HG03457 (cell line): ENCODE measurements at regions not wholly inside any gene's neighbourhood (a gene's known extent, or its start where the extent isn't known, plus 50 kb on each side); places are given as distances from the start of the nearest gene placed in this dataset.

Experiments used
- ATAC-seq: cut with Tn5 transposase; IDR thresholded peaks from one replicate; pipeline ENCODE4 v1.9.1; 2021; ENCODE audit warnings: moderate number of reproducible peaks; ENCODE audit not compliant: unreplicated experiment

- ATAC-seq = no peak
These were observed 55.0 kb downstream of the SOX4 start for GRCh38 chr6:21648475-21649050.

DNA sequence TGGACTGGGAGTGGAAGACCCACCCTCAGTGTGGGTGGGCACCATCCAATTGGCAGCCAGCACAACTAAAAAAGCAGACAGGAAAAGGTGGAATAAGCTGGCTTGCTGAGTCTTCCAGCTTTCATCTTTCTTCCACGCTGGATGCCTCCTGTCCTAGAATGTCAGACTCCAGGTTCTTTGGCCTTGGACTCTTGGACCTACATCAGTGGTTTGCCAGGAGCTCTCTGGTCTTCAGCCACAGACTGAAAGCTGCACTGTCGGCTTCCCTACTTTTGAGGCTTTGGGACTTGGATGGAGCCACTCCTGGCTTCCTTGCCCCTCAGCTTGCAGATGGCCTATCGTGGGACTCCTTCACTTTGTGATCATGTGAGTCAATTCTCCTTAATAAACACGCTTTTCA lies 59.8 kb downstream of the SOX4 start:
- ATAC-seq = no peak

DNA sequence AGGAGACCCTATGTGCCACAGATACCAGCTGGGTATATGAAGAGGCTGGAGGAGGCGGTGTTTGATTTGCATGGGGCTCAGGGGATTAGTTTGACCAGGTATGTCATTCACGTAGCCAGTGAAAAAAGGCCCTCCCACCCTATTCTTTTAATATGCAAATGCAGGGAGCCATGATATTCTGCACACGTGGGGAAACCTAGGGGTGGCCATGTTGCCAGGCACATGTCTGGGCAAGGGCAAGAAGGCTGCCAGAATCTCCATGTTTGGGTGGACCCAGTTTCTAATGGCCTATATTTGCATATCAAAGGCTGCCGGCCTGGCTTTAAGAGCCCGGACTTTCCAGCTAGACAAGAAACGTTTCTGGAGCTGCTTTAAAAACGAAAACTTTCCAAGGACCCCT lies 60.4 kb downstream of the SOX4 start:
- no peak for ATAC-seq

- no peak for ATAC-seq
These were observed 60.8 kb downstream of the SOX4 start for GRCh38 chr6:21654361-21654760.

DNA sequence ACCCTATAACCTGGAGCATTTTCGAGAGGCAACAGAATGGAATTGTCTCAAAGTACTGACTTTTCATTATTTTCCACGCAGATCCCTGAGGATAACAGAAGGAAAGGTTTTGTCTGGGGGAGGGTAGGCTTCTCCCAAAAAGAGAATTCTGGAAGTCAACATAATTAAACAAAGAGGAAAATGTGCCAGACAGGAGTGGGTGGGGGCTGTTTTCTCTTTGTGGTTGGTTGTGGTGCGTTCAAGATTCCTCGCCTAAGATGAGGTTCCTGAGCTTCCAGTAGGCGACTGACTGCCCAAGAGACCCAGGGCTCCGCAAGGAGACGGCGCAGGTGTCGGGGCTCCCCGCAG lies 70.4 kb downstream of the SOX4 start:
- no peak for ATAC-seq

GRCh38 chr6:21664314-21665109 lies 71.0 kb downstream of the SOX4 start:
- ATAC-seq = no peak

GRCh38 chr6:21665110-21665391 lies 71.5 kb downstream of the SOX4 start:
- no peak for ATAC-seq

DNA sequence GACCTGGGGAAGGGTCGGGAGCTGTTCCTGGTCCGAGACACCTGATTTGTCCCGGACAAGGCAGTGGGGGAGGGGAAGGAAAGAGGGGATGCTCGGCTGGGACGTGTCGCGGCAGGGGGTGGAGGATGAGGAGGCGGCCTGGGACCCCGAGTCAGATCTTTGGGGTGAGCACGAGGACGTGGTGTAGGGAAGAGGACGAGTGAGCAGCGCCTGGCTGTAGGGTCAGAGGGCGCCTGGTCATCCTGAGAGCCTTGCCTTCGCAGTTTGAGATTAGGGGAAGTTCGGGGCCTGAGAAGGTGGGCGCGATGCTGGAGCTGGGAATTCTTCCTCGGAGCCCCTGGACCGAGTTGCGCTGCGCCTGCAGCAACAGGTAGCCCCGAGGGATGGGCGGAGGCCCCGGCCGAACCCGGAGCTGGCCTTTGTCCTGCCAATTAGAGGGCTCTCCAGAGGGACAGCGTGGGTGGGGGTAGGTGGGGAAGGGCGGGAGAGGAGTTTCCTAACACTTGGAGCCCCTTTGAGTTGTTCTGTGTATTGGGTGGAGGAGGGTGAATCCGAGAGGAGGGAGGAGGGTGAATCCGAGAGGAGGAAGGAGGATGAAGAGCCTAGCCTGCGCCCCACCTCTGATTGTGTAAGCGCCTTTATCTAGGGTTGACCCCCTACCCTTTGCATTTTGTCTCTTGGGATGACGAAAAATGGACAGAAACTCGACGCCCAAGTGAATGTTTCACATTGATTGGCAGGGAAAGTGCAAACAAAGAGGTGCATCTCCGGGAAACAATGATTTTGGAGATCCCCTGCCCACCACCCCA lies 72.0 kb downstream of the SOX4 start:
- ATAC-seq = no peak

DNA sequence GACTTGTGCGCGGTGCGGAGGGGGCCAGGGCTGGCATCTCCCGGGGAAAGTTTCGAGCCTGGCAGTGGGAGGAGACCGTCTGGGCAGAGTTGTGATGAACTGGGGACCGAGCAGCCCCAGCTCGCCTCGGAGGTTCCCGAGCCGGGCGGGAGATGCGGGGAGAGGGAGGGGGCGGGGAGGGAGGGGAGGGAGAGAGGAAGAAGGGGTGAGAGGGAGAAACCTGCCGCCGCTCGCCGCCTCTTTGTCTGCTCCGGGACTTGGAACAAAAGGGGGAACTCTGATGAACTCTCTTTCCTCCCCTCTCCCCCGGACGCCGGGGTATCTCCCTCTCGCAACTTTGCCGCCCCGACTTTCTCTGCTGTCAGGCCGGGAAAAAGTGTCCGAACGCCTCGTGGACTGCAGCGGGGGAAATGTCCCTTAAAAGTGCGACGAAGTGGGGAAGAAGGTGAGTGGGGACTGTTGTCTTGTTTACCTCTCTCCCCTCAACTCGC lies 72.7 kb downstream of the SOX4 start:
- ATAC-seq = no peak

- ATAC-seq = no peak
These were observed 73.5 kb downstream of the SOX4 start for GRCh38 chr6:21666853-21667681.

DNA sequence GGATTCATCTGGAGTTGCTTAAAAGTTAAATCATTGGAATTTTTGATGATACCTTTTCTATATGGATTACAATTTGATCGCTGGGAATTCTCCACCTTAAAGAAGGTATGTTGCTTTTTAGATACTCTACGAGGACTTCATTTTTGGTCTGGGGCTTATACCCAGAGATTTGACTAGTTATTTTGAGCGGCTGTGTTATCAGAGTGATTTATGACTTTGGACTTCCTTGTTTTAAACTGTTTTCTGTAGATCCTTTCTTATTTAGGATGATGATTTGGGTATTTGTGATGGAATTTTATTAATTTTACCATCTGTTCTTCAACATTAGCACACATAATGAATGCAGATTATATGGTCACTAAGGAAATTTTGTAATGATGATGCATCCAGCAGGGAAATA lies 75.2 kb downstream of the SOX4 start:
- ATAC-seq = no peak

GRCh38 chr6:21676769-21677168 lies 83.2 kb downstream of the SOX4 start:
- ATAC-seq = no peak

DNA sequence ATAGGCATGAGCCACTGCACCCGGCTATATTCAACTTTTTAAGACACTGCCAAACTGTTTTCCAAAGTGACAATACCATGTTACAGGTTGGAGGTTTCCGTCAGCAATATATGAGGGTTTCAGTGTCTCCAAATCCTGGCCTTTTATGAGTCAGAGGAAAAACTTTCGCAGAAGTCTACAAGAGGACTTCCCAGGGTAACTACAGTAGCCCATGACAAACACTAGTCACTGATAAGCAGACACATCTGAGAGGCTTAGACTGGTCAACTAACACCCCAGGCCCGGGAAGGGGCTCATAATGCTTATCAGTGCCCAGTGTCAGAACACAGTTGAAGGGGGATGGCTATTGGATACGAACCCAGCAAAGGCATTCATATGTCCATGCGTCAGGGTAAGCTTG lies 85.4 kb downstream of the SOX4 start:
- no peak for ATAC-seq

GRCh38 chr6:21679761-21680265 lies 86.3 kb downstream of the SOX4 start:
- ATAC-seq = no peak

DNA sequence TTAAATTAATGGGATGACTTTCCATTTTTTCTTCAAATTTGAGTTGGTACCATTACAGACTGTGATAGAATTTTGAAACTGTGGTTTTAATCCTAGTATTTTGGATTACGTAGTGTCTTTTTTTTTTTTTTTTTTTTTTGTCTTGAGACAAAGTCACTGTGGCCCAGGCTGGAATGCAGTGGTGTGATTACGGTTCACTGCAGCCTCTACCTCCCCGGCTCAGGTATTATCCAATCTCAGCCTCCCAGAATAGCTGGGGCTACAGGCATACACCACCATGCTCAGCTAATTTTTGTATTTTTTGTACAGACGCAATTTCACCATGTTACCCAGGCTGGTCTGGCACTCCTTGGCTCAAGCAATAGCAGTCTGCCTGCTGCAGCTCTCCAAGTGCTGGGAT lies 87.1 kb downstream of the SOX4 start:
- no peak for ATAC-seq

- ATAC-seq = no peak
These were observed 96.9 kb downstream of the SOX4 start for GRCh38 chr6:21690489-21690888.

- no peak for ATAC-seq
These were observed 98.3 kb downstream of the SOX4 start for GRCh38 chr6:21691685-21692346.

DNA sequence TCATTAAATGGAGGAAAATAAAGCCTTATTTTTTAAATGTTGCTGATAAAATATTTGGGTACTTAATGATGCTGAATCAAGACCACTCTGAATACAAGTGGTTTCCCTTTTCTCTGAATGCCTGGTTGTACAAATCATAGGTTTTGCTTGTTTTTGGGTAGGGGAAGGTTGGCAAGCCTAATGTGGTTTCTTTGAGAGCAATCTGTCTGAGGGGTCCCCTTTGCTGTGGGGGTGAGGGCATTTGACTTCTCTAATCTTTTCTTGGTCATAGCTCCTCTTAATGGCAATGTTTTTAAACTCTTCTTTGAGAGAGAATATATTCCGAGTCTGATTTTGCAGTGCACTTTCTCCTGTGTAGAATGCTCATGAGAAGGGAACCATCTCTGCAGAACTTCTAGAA lies 99.2 kb downstream of the SOX4 start:
- no peak for ATAC-seq

DNA sequence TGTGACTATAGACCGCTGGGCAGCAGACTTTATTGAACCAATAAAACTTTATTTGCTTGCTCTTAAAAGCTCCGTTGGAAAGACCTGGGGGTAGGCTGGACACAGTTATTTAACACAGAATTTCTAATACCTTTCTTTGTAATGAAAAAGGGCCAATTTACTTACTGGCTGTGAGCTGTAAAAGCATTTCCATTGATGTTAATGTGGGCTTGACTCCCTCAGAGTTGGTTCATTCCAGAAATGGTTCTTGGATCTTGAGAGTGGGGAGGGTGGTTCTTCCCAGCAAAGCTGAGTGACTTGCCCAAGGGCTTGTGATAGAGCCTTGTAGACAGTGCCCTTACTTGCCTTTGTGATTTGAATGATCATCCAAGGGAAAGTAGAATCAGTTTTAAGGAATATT lies 100.6 kb downstream of the SOX4 start:
- ATAC-seq = no peak

DNA sequence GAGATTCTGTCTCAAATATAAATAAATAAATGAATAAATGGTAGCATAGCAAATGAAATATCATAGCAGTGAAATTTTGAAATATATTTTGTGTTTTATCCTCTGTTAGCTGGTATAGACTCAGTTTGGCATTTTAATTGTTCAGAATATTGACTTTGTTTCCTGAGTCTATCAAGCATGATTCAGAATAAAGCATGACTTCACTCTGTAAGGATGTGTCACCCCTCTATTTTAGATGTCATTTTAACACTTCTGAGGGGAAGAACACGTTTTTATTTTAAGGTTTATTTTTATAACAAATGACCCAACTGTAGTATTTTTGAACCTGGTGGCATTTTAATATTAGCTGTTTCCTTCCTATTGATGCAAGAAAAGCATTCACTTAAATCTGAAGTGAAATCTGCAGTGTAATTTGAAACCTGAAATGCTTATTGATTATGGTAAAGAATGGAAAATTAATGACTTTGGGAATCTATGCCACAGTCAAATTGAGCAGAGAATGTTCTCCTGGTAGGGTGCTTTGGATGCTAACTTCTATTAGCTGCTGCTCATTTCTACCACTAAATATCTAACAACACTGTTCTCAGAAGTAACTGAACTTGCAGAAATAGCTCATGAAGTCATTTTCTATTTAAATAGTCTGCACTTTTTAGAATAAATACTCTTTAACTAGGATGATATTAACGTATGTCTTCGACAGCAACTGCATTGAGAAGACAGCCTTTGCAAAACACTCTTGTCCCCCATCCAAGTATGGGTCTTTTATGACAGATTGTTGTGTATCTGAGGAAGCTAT lies 114.2 kb downstream of the SOX4 start:
- ATAC-seq = no peak
